ENCODE measurements at regions not wholly inside any gene's neighbourhood (a gene's known extent, or its start where the extent isn't known, plus 50 kb on each side); places are given as distances from the start of the nearest gene placed in this dataset.

- TF ChIP-seq POLR2A (IDR thresholded peaks at IDR 0.05) (no peak), CTCF (IDR thresholded peaks at IDR 0.05) (no peak), EP300 (IDR thresholded peaks at IDR 0.05) (no peak), POLR2AphosphoS5 (IDR thresholded peaks at IDR 0.05) (no peak)
Measured at GRCh38 chr2:66717973-66718372, 283.0 kb downstream of the MEIS1 start.
